Loucy (cell line): ENCODE measurements at regions not wholly inside any gene's neighbourhood (a gene's known extent, or its start where the extent isn't known, plus 50 kb on each side); places are given as distances from the start of the nearest gene placed in this dataset.

Source experiments
- H2AFZ ChIP-seq: fragments of 200-600 bp; sonication (generic); 2 replicates; pipeline ENCODE4 v1.6.0; 2016; ENCODE audit warnings: antibody characterized with exemption, mild to moderate bottlenecking, low read length, moderate library complexity
- H3F3A ChIP-seq: fragments of 200-600 bp; 2 replicates; pipeline ENCODE4 v1.6.0; 2016; ENCODE audit warnings: antibody characterized with exemption, low read depth, mild to moderate bottlenecking
- H3K27me3 ChIP-seq: fragments of 200-600 bp; sonication (generic); 2 replicates; pipeline ENCODE4 v1.6.1; 2014; ENCODE audit warnings: low read length, mild to moderate bottlenecking; ENCODE audit not compliant: insufficient read depth, poor library complexity, severe bottlenecking
- H3K36me3 ChIP-seq: fragments of 200-600 bp; sonication (generic); 2 replicates; pipeline ENCODE4 v1.6.1; 2016; ENCODE audit warnings: low read length; ENCODE audit not compliant: insufficient read depth
- H3K4me1 ChIP-seq: fragments of 200-600 bp; sonication (generic); 2 replicates; pipeline ENCODE4 v1.5.1; 2014; ENCODE audit warnings: low read length, mild to moderate bottlenecking; ENCODE audit not compliant: insufficient read depth, poor library complexity, severe bottlenecking
- H3K4me2 ChIP-seq: fragments of 200-600 bp; sonication (generic); 2 replicates; pipeline ENCODE4 v1.6.0; 2014; ENCODE audit warnings: antibody characterized with exemption, low read length, low read depth, mild to moderate bottlenecking; ENCODE audit not compliant: poor library complexity, severe bottlenecking
- H3K4me3 ChIP-seq: fragments of 200-600 bp; sonication (generic); 2 replicates; pipeline ENCODE4 v1.5.1; 2014; ENCODE audit warnings: low read length, mild to moderate bottlenecking, mixed read lengths; ENCODE audit not compliant: poor library complexity, severe bottlenecking
- H3K79me2 ChIP-seq: fragments of 200-600 bp; sonication (generic); 2 replicates; pipeline ENCODE4 v1.6.1; 2014; ENCODE audit warnings: low read length; ENCODE audit not compliant: insufficient read depth
- H3K9ac ChIP-seq: fragments of 200-600 bp; sonication (generic); 2 replicates; pipeline ENCODE4 v1.6.0; 2014; ENCODE audit warnings: mild to moderate bottlenecking, low read depth, low read length, moderate library complexity; ENCODE audit not compliant: poor library complexity, severe bottlenecking
- H3K9me2 ChIP-seq: fragments of 200-600 bp; sonication (generic); replicated peaks from 2 replicates; pipeline ENCODE4 v1.6.1; 2016; ENCODE audit warnings: low read depth, low read length, mixed read lengths
- H3K9me3 ChIP-seq: fragments of 200-600 bp; sonication (generic); 2 replicates; pipeline ENCODE4 v1.6.1; 2014; ENCODE audit warnings: mild to moderate bottlenecking, antibody characterized with exemption, low read length, low read depth; ENCODE audit not compliant: insufficient read depth
- H4K20me1 ChIP-seq: fragments of 200-600 bp; sonication (generic); 2 replicates; pipeline ENCODE4 v1.6.0; 2014; ENCODE audit warnings: antibody characterized with exemption, low read length, mild to moderate bottlenecking; ENCODE audit not compliant: insufficient read depth, poor library complexity, severe bottlenecking
- EZH2phosphoT487 ChIP-seq: fragments of 200-600 bp; IDR thresholded peaks from 2 replicates; pipeline ENCODE4 v1.6.1; 2018; ENCODE audit warnings: antibody characterized with exemption, mild to moderate bottlenecking, moderate library complexity, borderline replicate concordance
- TF ChIP-seq, protein P1 (sequence below): fragments of 200-600 bp; sonication (generic); conservative IDR thresholded peaks from 2 replicates; pipeline ENCODE4 v1.5.1; 2014; ENCODE audit warnings: mild to moderate bottlenecking, antibody characterized with exemption, low read length

DNA sequence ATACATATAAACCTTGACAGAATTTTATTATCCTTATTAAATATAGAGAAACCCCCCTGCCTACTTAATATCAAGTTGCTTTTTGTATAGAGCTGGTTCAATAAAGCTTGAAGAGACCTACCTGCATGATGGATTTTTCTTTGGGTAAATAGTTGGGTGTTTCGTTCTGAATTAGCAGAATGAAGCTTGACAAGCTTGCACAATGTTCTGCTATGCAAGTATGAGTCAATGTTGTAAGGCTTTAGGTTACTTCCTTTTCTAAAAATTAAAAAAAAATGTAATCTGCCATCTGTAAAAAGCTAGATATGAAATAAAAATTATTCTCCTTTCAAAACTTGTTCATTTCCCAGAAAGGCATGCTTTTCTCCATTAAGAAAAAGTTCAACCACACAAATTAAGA, 1662.6 kb upstream of the SEL1L start:
- H3K79me2 ChIP-seq = no peaks in the 10 kb centered on the region
- no peaks in the 10 kb centered on the region for H4K20me1 ChIP-seq
- H3K9me2 ChIP-seq = no peaks in the 10 kb centered on the region
- no peaks in the 10 kb centered on the region for H3K4me1 ChIP-seq
- no peak overlapping the region for H3K4me3 ChIP-seq
- H3K27me3 ChIP-seq = no peaks in the 10 kb centered on the region
- TF ChIP-seq, protein P1, sequence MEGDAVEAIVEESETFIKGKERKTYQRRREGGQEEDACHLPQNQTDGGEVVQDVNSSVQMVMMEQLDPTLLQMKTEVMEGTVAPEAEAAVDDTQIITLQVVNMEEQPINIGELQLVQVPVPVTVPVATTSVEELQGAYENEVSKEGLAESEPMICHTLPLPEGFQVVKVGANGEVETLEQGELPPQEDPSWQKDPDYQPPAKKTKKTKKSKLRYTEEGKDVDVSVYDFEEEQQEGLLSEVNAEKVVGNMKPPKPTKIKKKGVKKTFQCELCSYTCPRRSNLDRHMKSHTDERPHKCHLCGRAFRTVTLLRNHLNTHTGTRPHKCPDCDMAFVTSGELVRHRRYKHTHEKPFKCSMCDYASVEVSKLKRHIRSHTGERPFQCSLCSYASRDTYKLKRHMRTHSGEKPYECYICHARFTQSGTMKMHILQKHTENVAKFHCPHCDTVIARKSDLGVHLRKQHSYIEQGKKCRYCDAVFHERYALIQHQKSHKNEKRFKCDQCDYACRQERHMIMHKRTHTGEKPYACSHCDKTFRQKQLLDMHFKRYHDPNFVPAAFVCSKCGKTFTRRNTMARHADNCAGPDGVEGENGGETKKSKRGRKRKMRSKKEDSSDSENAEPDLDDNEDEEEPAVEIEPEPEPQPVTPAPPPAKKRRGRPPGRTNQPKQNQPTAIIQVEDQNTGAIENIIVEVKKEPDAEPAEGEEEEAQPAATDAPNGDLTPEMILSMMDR = no peak
- TF ChIP-seq EZH2phosphoT487 = no peak
- no peaks in the 10 kb centered on the region for H3F3A ChIP-seq
- H3K4me2 ChIP-seq = no peak overlapping the region
- no peaks in the 10 kb centered on the region for H3K36me3 ChIP-seq
- no peaks in the 10 kb centered on the region for H3K9me3 ChIP-seq
- no peak overlapping the region for H3K9ac ChIP-seq
- no peak overlapping the region for H2AFZ ChIP-seq

DNA sequence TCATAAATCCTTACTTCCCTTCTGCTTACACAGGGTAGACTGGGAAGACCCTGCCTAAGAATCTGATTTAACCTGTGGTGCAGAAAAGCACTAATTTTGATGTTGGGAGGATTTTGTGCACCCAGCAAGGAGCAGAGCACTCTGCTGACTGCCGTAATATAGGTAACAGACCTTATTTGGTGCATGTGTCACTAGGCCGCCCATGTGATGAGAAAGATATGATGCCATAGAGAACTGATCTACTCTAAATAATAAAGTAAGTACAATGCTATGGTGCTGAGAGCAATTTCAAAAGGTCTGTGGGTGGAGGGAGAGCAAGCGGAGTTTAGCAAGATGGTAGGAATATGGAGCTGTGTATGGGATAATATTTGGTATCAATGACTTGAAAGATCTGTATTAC, 1663.6 kb upstream of the SEL1L start:
- H3F3A ChIP-seq = no peaks in the 10 kb centered on the region
- H3K27me3 ChIP-seq = no peaks in the 10 kb centered on the region
- no peak overlapping the region for H2AFZ ChIP-seq
- no peaks in the 10 kb centered on the region for H3K9me3 ChIP-seq
- H3K4me2 ChIP-seq = no peak overlapping the region
- H3K4me3 ChIP-seq = no peak overlapping the region
- H4K20me1 ChIP-seq = no peaks in the 10 kb centered on the region
- TF ChIP-seq EZH2phosphoT487 = no peak
- TF ChIP-seq, protein P1 = no peak
- no peaks in the 10 kb centered on the region for H3K36me3 ChIP-seq
- H3K9ac ChIP-seq = no peak overlapping the region
- H3K9me2 ChIP-seq = no peaks in the 10 kb centered on the region
- no peaks in the 10 kb centered on the region for H3K79me2 ChIP-seq
- no peaks in the 10 kb centered on the region for H3K4me1 ChIP-seq

DNA sequence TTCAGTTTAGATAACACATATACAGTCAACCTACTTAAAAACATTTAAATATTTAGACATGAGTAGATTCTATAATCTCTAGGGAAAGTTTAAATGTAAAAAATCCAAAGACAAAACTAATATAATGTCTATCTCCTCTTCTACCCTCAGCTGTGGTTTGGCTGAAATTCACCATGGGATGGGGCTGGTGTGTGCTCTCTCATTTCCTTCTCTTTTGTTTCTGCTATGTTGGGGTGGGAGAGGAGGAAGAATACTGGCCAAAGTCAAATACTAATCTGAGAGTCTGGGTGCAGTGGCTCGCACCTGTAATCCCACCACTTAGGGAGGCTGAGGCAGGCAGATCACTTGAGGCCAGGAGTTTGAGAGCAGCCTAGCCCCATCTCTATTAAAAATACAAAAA, 1673.9 kb upstream of the SEL1L start:
- no peaks in the 10 kb centered on the region for H3K9me2 ChIP-seq
- no peak for TF ChIP-seq EZH2phosphoT487
- TF ChIP-seq, protein P1 = no peak
- H3K36me3 ChIP-seq = no peaks in the 10 kb centered on the region
- H3K4me1 ChIP-seq = no peaks in the 10 kb centered on the region
- H3K4me2 ChIP-seq = no peak overlapping the region
- no peak overlapping the region for H2AFZ ChIP-seq
- no peak overlapping the region for H3K4me3 ChIP-seq
- H3K79me2 ChIP-seq = no peaks in the 10 kb centered on the region
- no peaks in the 10 kb centered on the region for H4K20me1 ChIP-seq
- H3F3A ChIP-seq = no peaks in the 10 kb centered on the region
- H3K9ac ChIP-seq = no peak overlapping the region
- no peaks in the 10 kb centered on the region for H3K9me3 ChIP-seq
- no peaks in the 10 kb centered on the region for H3K27me3 ChIP-seq
